ENCODE measurements at regions not wholly inside any gene's neighbourhood (a gene's known extent, or its start where the extent isn't known, plus 50 kb on each side); places are given as distances from the start of the nearest gene placed in this dataset.

- Histone ChIP-seq H3K9me3 (no peaks in the 10 kb centered on the region), H3K4me1 (ENCODE audit: control insufficient read depth in 1 of 2, low read depth in 2 of 2) (peaks cover 0 to 11% of the 10 kb centered on the region in 2 donors), H3K36me3 (no peaks in the 10 kb centered on the region), H3K4me3 (no peak overlapping the region), H3K27ac (no peak overlapping the region), H3K27me3 (replicated peaks; ENCODE audit: insufficient read depth) (no peaks in the 10 kb centered on the region)
- ATAC-seq (ENCODE audit: insufficient number of reproducible peaks, low FRiP score, low read depth), result no peak
- no peak for TF ChIP-seq CTCF (IDR thresholded peaks at IDR 0.05)
- no peak for DNase-seq (ENCODE audit: low spot score)
Measured at GRCh38 chr2:161095314-161095713, 64.9 kb upstream of the TANK start.

GRCh38 chr2:161096336-161096735 lies 63.9 kb upstream of the TANK start:
- TF ChIP-seq CTCF (IDR thresholded peaks at IDR 0.05), result no peak
- DNase-seq (ENCODE audit: low spot score) (no peak), ATAC-seq (ENCODE audit: insufficient number of reproducible peaks, low FRiP score, low read depth) (no peak)
- no peak overlapping the region for H3K4me3 ChIP-seq
- no peaks in the 10 kb centered on the region for H3K27me3 ChIP-seq (replicated peaks; ENCODE audit: insufficient read depth)
- H3K4me1 ChIP-seq (ENCODE audit: control insufficient read depth in 1 of 2, low read depth in 2 of 2), result peaks cover 0 to 11% of the 10 kb centered on the region in 2 donors
- no peaks in the 10 kb centered on the region for H3K9me3 ChIP-seq
- H3K27ac ChIP-seq, result no peak overlapping the region
- no peaks in the 10 kb centered on the region for H3K36me3 ChIP-seq

GRCh38 chr2:161097157-161097556 lies 63.1 kb upstream of the TANK start:
- DNase-seq (ENCODE audit: low spot score), result no peak
- Histone ChIP-seq H3K4me3 (no peak overlapping the region), H3K36me3 (no peaks in the 10 kb centered on the region), H3K27ac (no peak overlapping the region), H3K27me3 (replicated peaks; ENCODE audit: insufficient read depth) (no peaks in the 10 kb centered on the region), H3K4me1 (ENCODE audit: control insufficient read depth in 1 of 2, low read depth in 2 of 2) (peaks cover 0 to 16% of the 10 kb centered on the region in 2 donors), H3K9me3 (no peaks in the 10 kb centered on the region)
- ATAC-seq (ENCODE audit: insufficient number of reproducible peaks, low FRiP score, low read depth), result no peak
- TF ChIP-seq CTCF (IDR thresholded peaks at IDR 0.05), result no peak

GRCh38 chr2:161100211-161100895 lies 59.9 kb upstream of the TANK start:
- ATAC-seq (ENCODE audit: insufficient number of reproducible peaks, low FRiP score, low read depth) (no peak), DNase-seq (ENCODE audit: low spot score) (no peak)
- Histone ChIP-seq H3K27ac (no peak overlapping the region), H3K27me3 (replicated peaks; ENCODE audit: insufficient read depth) (no peaks in the 10 kb centered on the region), H3K9me3 (no peaks in the 10 kb centered on the region), H3K4me3 (no peak overlapping the region), H3K4me1 (ENCODE audit: control insufficient read depth in 1 of 2, low read depth in 2 of 2) (peaks cover 4 to 28% of the 10 kb centered on the region in 2 donors), H3K36me3 (no peaks in the 10 kb centered on the region)
- TF ChIP-seq CTCF (IDR thresholded peaks at IDR 0.05), result no peak

GRCh38 chr2:161101406-161101805 lies 58.8 kb upstream of the TANK start:
- TF ChIP-seq CTCF (IDR thresholded peaks at IDR 0.05), result no peak
- Histone ChIP-seq H3K27ac (no peak overlapping the region), H3K4me3 (no peak overlapping the region), H3K27me3 (replicated peaks; ENCODE audit: insufficient read depth) (no peaks in the 10 kb centered on the region), H3K9me3 (no peaks in the 10 kb centered on the region), H3K4me1 (ENCODE audit: control insufficient read depth in 1 of 2, low read depth in 2 of 2) (peaks cover 4 to 23% of the 10 kb centered on the region in 2 donors), H3K36me3 (no peaks in the 10 kb centered on the region)
- no peak for DNase-seq (ENCODE audit: low spot score)
- ATAC-seq (ENCODE audit: insufficient number of reproducible peaks, low FRiP score, low read depth), result no peak
